Liver (tissue), 3 donors: ENCODE measurements at regions not wholly inside any gene's neighbourhood (a gene's known extent, or its start where the extent isn't known, plus 50 kb on each side); places are given as distances from the start of the nearest gene placed in this dataset.

Experiments
- ATF3 ChIP-seq: IDR thresholded peaks from 2 replicates; pipeline ENCODE4 v1.6.1; 2016; ENCODE audit warnings: antibody characterized with exemption
- CTCF ChIP-seq: fragments of 150-350 bp; IDR thresholded peaks from 2 replicates; pipeline ENCODE4 v1.5.1; 2017; ENCODE audit warnings: improper control_type of control experiment, low read depth, low read length; ENCODE audit not compliant: missing input control
- EGR1 ChIP-seq, 2 donors: IDR thresholded peaks; 2 replicates each; pipeline ENCODE4 v1.6.1; 2016 to 2018; ENCODE audit warnings: antibody characterized with exemption in 2 of 2, low read depth in 2 of 2
- GABPA ChIP-seq, 2 donors: IDR thresholded peaks in 1 of 2; conservative IDR thresholded peaks in 1 of 2; 2 replicates each; pipeline ENCODE4 v1.6.1; 2016; ENCODE audit warnings: antibody characterized with exemption in 2 of 2, mild to moderate bottlenecking in 1 of 2, moderate library complexity in 1 of 2
- HNF4G ChIP-seq: IDR thresholded peaks from 2 replicates; pipeline ENCODE4 v1.6.1; 2016; ENCODE audit warnings: antibody characterized with exemption
- JUND ChIP-seq, 2 donors: IDR thresholded peaks; 2 replicates each; pipeline ENCODE4 v1.6.1; 2016; ENCODE audit warnings: antibody characterized with exemption in 2 of 2
- RAD21 ChIP-seq, 2 donors: IDR thresholded peaks; 2 replicates each; pipeline ENCODE4 v1.6.1; 2016; ENCODE audit warnings: antibody characterized with exemption in 2 of 2, mild to moderate bottlenecking in 2 of 2
- RXRA ChIP-seq, 2 donors: IDR thresholded peaks; 2 replicates each; pipeline ENCODE4 v1.6.1; 2017 to 2018; ENCODE audit warnings: antibody characterized with exemption in 2 of 2, mild to moderate bottlenecking in 1 of 2
- SP1 ChIP-seq: IDR thresholded peaks from 2 replicates; pipeline ENCODE4 v1.6.1; 2018; ENCODE audit warnings: antibody characterized with exemption, mild to moderate bottlenecking
- TAF1 ChIP-seq: conservative IDR thresholded peaks from 2 replicates; pipeline ENCODE4 v1.6.1; 2016; ENCODE audit warnings: antibody characterized with exemption, mild to moderate bottlenecking
- YY1 ChIP-seq: IDR thresholded peaks from 2 replicates; pipeline ENCODE4 v1.6.1; 2016; ENCODE audit warnings: antibody characterized with exemption, mild to moderate bottlenecking
- TF ChIP-seq, protein P1 (sequence below): IDR thresholded peaks from 2 replicates; pipeline ENCODE4 v1.6.1; 2016; ENCODE audit warnings: antibody characterized with exemption
- TF ChIP-seq, protein P2 (sequence below): IDR thresholded peaks from 2 replicates; pipeline ENCODE4 v1.6.1; 2016; ENCODE audit warnings: antibody characterized with exemption, mild to moderate bottlenecking
- TF ChIP-seq, protein P3 (sequence below): IDR thresholded peaks from 2 replicates; pipeline ENCODE4 v1.6.1; 2016; ENCODE audit warnings: antibody characterized with exemption
- donor health status: healthy.
- donor health status: healthy.

DNA sequence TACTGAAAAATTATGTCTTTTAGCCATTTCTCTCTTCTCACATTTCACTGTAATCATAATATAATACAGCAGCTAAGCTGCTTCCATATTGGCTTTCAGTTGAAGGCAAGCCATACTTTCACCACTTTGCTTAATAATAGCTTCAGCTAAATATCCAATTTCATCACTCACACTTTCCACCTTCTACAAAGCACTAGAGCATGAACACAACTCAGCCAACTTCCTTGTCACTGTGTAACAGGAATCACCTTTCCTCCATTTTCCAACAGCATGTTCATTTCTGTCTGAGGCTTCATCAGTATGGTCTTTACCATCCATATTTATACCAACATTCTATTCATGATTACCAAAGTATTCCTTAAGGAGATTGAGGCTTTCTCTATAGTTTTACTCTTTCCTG is 219.8 kb upstream of the CTSO start:
- TF ChIP-seq JUND (IDR thresholded peaks at IDR 0.05) = no peak
- TF ChIP-seq YY1 = no peak
- no peak for TF ChIP-seq CTCF
- TF ChIP-seq, protein P1, sequence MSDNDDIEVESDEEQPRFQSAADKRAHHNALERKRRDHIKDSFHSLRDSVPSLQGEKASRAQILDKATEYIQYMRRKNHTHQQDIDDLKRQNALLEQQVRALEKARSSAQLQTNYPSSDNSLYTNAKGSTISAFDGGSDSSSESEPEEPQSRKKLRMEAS = no peak
- TF ChIP-seq RAD21 (IDR thresholded peaks at IDR 0.05) = no peak
- TF ChIP-seq SP1 = no peak
- no peak for TF ChIP-seq EGR1 (IDR thresholded peaks at IDR 0.05; ENCODE audit: low read depth in 2 of 2)
- no peak for TF ChIP-seq GABPA (IDR thresholded peaks at IDR 0.05 in 1 of 2, conservative IDR thresholded peaks at IDR 0.05 in 1 of 2)
- TF ChIP-seq, protein P2, sequence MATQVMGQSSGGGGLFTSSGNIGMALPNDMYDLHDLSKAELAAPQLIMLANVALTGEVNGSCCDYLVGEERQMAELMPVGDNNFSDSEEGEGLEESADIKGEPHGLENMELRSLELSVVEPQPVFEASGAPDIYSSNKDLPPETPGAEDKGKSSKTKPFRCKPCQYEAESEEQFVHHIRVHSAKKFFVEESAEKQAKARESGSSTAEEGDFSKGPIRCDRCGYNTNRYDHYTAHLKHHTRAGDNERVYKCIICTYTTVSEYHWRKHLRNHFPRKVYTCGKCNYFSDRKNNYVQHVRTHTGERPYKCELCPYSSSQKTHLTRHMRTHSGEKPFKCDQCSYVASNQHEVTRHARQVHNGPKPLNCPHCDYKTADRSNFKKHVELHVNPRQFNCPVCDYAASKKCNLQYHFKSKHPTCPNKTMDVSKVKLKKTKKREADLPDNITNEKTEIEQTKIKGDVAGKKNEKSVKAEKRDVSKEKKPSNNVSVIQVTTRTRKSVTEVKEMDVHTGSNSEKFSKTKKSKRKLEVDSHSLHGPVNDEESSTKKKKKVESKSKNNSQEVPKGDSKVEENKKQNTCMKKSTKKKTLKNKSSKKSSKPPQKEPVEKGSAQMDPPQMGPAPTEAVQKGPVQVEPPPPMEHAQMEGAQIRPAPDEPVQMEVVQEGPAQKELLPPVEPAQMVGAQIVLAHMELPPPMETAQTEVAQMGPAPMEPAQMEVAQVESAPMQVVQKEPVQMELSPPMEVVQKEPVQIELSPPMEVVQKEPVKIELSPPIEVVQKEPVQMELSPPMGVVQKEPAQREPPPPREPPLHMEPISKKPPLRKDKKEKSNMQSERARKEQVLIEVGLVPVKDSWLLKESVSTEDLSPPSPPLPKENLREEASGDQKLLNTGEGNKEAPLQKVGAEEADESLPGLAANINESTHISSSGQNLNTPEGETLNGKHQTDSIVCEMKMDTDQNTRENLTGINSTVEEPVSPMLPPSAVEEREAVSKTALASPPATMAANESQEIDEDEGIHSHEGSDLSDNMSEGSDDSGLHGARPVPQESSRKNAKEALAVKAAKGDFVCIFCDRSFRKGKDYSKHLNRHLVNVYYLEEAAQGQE = no peak
- TF ChIP-seq, protein P3, sequence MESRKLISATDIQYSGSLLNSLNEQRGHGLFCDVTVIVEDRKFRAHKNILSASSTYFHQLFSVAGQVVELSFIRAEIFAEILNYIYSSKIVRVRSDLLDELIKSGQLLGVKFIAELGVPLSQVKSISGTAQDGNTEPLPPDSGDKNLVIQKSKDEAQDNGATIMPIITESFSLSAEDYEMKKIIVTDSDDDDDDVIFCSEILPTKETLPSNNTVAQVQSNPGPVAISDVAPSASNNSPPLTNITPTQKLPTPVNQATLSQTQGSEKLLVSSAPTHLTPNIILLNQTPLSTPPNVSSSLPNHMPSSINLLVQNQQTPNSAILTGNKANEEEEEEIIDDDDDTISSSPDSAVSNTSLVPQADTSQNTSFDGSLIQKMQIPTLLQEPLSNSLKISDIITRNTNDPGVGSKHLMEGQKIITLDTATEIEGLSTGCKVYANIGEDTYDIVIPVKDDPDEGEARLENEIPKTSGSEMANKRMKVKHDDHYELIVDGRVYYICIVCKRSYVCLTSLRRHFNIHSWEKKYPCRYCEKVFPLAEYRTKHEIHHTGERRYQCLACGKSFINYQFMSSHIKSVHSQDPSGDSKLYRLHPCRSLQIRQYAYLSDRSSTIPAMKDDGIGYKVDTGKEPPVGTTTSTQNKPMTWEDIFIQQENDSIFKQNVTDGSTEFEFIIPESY = no peak
- TF ChIP-seq HNF4G = no peak
- TF ChIP-seq RXRA (IDR thresholded peaks at IDR 0.05) = no peak
- no peak for TF ChIP-seq TAF1
- no peak for TF ChIP-seq ATF3
